ENCODE measurements at regions not wholly inside any gene's neighbourhood (a gene's known extent, or its start where the extent isn't known, plus 50 kb on each side); places are given as distances from the start of the nearest gene placed in this dataset.

GRCh38 chr13:99448546-99448945 is 52.7 kb upstream of the TM9SF2 start:
- H3K27ac ChIP-seq, result no peak overlapping the region
- H3K4me3 ChIP-seq (ENCODE audit: low read depth, low read length), result no peak overlapping the region
- H3K27me3 ChIP-seq (replicated peaks), result no peaks in the 10 kb centered on the region
- DNase-seq, result no peak
- H3K36me3 ChIP-seq (replicated peaks), result no peaks in the 10 kb centered on the region
- in situ Hi-C loops (cut with HindIII; ENCODE audit: low pct_ligation_motif_present, low sequenced_read_pairs), result no loop called here
- TF ChIP-seq CTCF (IDR thresholded peaks at IDR 0.05; ENCODE audit: low read depth, low read length, missing control alignments), result no peak

- Histone ChIP-seq H3K36me3 (replicated peaks) (no peaks in the 10 kb centered on the region), H3K27me3 (replicated peaks) (no peaks in the 10 kb centered on the region), H3K4me3 (ENCODE audit: low read depth, low read length) (no peak overlapping the region), H3K27ac (no peak overlapping the region)
- no peak for TF ChIP-seq CTCF (IDR thresholded peaks at IDR 0.05; ENCODE audit: low read depth, low read length, missing control alignments)
- in situ Hi-C loops (cut with HindIII; ENCODE audit: low pct_ligation_motif_present, low sequenced_read_pairs), result no loop called here
- DNase-seq, result no peak
Measured at GRCh38 chr13:99450416-99450815, 50.9 kb upstream of the TM9SF2 start.

Measured in brain microvascular endothelial cell (primary cell).